Lung (tissue), 11 donors: ENCODE measurements at regions not wholly inside any gene's neighbourhood (a gene's known extent, or its start where the extent isn't known, plus 50 kb on each side); places are given as distances from the start of the nearest gene placed in this dataset.

Experiments
- ATAC-seq: fragments of 200-7000 bp; cut with Tn5 transposase; one replicate; pipeline ENCODE4 v1.9.1; 2020; ENCODE audit warnings: moderate number of reproducible peaks; ENCODE audit not compliant: insufficient read depth, low FRiP score
- DNase-seq, 3 donors: peaks; one replicate each; pipeline ENCODE4 v3.0.0-alpha.2; 2013 to 2017
- H3K27ac ChIP-seq, 2 donors: one replicate each; pipeline ENCODE4 v1.5.1; 2013; ENCODE audit warnings: mild to moderate bottlenecking in 2 of 2, moderate library complexity in 2 of 2, control low read depth in 1 of 2, inconsistent platforms in 1 of 2, low read depth in 1 of 2, low read length in 1 of 2
- H3K27me3 ChIP-seq, 3 donors: one replicate each; pipeline ENCODE4 v1.5.1; 2013; ENCODE audit warnings: low read length in 2 of 3; ENCODE audit not compliant: control insufficient read depth in 3 of 3, insufficient read depth in 3 of 3
- H3K36me3 ChIP-seq, 4 donors: one replicate each; pipeline ENCODE4 v1.5.1; 2013; ENCODE audit warnings: low read length in 4 of 4, mild to moderate bottlenecking in 1 of 4, moderate library complexity in 1 of 4; ENCODE audit not compliant: control insufficient read depth in 4 of 4, insufficient read depth in 4 of 4
- H3K4me1 ChIP-seq, 5 donors: one replicate each; pipeline ENCODE4 v1.5.1; 2013; ENCODE audit warnings: low read length in 5 of 5, mild to moderate bottlenecking in 2 of 5, moderate library complexity in 1 of 5; ENCODE audit not compliant: control insufficient read depth in 5 of 5, insufficient read depth in 5 of 5
- H3K4me3 ChIP-seq: one replicate; pipeline ENCODE4 v1.5.1; 2013; ENCODE audit warnings: mild to moderate bottlenecking, control low read depth, moderate library complexity
- H3K9ac ChIP-seq, 2 donors: one replicate each; pipeline ENCODE4 v1.5.1; 2013; ENCODE audit warnings: low read length in 2 of 2, control low read depth in 1 of 2; ENCODE audit not compliant: insufficient read depth in 1 of 2
- H3K9me3 ChIP-seq, 4 donors: one replicate each; pipeline ENCODE4 v1.5.1; 2013; ENCODE audit warnings: low read length in 3 of 4, mild to moderate bottlenecking in 1 of 4, moderate library complexity in 1 of 4; ENCODE audit not compliant: control insufficient read depth in 4 of 4, insufficient read depth in 3 of 4
- WGBS, 2 donors: extraction: QIAGEN DNeasy Blood & Tissue Kit; methylation state at CpG; one replicate each; pipeline ENCODE4 v1.1.7; 2013; 5-methylcytosine and 5-hydroxymethylcytosine counted together
- TF ChIP-seq, protein P1 (sequence below): IDR thresholded peaks from 2 replicates; pipeline ENCODE4 v1.5.1; 2012; ENCODE audit warnings: mild to moderate bottlenecking; ENCODE audit errors: control extremely low read depth, extremely low read depth
- donor health status: control.
- donor health status: control.
- donor health status: Bipolar disorder and iron deficiency.
- donor health status: healthy.
- donor health status: DM: yes; HTN: yes; CAD: no.

DNA sequence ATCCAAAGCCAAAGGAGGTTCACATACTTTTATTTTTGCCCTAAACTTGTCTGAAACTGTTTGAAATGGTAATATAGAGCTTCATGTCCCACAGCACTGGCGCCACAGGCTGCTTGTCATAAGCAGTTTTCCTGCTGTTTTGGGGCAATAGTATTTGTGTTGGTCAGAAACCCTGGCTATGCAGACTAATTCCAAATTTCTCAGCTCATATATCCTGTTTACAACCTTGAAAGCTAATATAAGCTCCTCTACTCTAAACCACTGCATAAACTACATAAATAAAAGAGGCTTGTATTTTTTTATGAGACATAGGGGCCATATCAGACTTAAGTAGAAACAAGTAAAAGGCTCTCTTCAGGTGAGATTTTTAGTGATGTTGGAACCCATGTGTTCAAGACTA lies 736.8 kb upstream of the ID2 start:
- peaks cover 0 to 28% (median 0%) of the 10 kb centered on the region in 5 donors for H3K4me1 ChIP-seq
- H3K27ac ChIP-seq: no peak overlapping the region
- H3K9ac ChIP-seq: no peak overlapping the region
- H3K27me3 ChIP-seq: no peaks in the 10 kb centered on the region
- H3K4me3 ChIP-seq: no peak overlapping the region
- ATAC-seq (no peak), DNase-seq (peak in 2 of 3 donors; percentile 79 to 85)
- peaks cover 0 to 2% (median 0%) of the 10 kb centered on the region in 4 donors for H3K9me3 ChIP-seq
- no peaks in the 10 kb centered on the region for H3K36me3 ChIP-seq
- TF ChIP-seq, protein P1, sequence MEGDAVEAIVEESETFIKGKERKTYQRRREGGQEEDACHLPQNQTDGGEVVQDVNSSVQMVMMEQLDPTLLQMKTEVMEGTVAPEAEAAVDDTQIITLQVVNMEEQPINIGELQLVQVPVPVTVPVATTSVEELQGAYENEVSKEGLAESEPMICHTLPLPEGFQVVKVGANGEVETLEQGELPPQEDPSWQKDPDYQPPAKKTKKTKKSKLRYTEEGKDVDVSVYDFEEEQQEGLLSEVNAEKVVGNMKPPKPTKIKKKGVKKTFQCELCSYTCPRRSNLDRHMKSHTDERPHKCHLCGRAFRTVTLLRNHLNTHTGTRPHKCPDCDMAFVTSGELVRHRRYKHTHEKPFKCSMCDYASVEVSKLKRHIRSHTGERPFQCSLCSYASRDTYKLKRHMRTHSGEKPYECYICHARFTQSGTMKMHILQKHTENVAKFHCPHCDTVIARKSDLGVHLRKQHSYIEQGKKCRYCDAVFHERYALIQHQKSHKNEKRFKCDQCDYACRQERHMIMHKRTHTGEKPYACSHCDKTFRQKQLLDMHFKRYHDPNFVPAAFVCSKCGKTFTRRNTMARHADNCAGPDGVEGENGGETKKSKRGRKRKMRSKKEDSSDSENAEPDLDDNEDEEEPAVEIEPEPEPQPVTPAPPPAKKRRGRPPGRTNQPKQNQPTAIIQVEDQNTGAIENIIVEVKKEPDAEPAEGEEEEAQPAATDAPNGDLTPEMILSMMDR: no peak
- WGBS, 2 donors: 87 to 94% methylated on average over 1 of the region's 1 CpG

DNA sequence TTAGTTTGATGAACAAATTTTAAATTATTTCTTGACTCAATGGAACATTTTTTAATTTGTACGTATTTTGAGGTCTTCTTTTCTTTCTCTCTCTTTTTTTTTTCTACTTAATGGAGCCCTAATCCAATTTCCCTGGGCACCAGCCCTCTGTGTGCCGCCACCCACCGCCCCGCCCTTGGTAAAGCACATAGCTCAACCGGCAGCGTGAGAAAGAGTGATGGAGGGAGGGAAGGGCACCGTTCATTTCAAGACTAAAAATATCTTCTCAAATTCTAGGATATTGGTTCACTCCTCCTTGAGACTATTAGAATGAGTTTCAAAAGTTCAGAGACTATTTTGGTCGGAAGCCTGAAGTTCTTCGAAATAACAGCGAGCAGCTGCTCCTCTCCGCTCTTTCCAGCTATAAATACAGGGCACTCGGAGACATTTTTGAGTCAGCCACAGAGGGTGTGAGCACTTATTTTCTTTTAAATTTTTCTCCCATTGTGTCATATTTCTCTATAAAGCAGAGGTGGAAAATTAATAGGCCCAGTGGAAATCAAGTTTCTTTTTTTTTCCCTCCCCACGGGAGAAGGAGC lies 731.7 kb upstream of the ID2 start:
- DNase-seq: peak in 2 of 3 donors; percentile 50 to 77
- TF ChIP-seq, protein P1: no peak
- peaks cover 0 to 35% (median 0%) of the 10 kb centered on the region in 5 donors for H3K4me1 ChIP-seq
- 74 to 85% methylated on average over 13 of the region's 13 CpGs for WGBS, 2 donors
- H3K27ac ChIP-seq: no peak overlapping the region
- no peak overlapping the region for H3K4me3 ChIP-seq
- no peak for ATAC-seq
- no peak overlapping the region for H3K9ac ChIP-seq
- H3K27me3 ChIP-seq: no peaks in the 10 kb centered on the region
- H3K36me3 ChIP-seq: no peaks in the 10 kb centered on the region
- H3K9me3 ChIP-seq: peaks cover 0 to 2% (median 0%) of the 10 kb centered on the region in 4 donors

DNA sequence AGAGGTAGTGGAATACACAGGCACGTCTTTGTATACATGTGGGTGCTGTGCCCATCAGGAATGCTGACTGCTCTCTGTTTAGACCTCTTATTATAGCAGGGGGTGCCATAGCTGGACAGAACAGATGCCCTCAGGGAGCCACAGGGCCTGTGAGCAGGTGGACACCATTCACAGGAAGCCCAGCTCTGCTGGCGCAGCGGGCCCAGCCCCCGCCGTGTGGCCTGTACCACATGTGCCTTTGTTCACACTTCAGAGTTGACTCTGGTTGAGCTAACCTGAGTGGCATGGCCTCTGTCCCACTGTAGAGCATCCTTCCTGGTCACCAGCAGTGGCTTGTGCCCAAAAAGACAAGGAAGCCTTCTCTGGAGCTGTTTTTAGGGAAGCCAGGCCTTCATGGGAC lies 730.9 kb upstream of the ID2 start:
- H3K4me1 ChIP-seq: peaks cover 0 to 32% (median 3%) of the 10 kb centered on the region in 5 donors
- DNase-seq (no peak), ATAC-seq (no peak)
- no peak overlapping the region for H3K27ac ChIP-seq
- no peaks in the 10 kb centered on the region for H3K27me3 ChIP-seq
- no peak overlapping the region for H3K9ac ChIP-seq
- TF ChIP-seq, protein P1: no peak
- H3K9me3 ChIP-seq: peaks cover 0 to 2% (median 0%) of the 10 kb centered on the region in 4 donors
- WGBS, 2 donors: 93 to 99% methylated on average over 5 of the region's 5 CpGs
- H3K36me3 ChIP-seq: no peaks in the 10 kb centered on the region
- H3K4me3 ChIP-seq: no peak overlapping the region

DNA sequence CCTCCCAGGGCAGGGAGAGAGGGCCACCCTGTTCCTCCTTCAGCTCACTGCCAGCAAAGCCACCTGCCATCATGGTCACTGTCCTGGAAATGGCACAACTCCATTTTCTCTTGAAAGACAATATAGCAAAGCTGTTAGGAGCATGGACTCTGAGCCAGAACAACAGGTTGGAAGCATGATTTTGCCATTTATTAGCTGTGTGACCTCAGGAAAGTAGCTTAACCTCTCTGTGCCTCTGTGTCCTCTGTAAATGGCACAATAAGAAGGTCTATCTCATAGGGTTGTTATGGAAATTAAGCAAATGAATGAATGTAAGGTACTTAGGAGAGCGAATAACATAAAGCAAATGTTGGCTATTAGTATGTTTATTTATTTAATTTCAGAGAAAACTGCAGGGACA lies 730.4 kb upstream of the ID2 start:
- Histone ChIP-seq H3K4me3 (no peak overlapping the region), H3K27ac (no peak overlapping the region), H3K36me3 (no peaks in the 10 kb centered on the region), H3K9ac (no peak overlapping the region), H3K9me3 (no peaks in the 10 kb centered on the region), H3K27me3 (no peaks in the 10 kb centered on the region), H3K4me1 (peaks cover 0 to 32% (median 7%) of the 10 kb centered on the region in 5 donors)
- ATAC-seq (no peak), DNase-seq (no peak)
- TF ChIP-seq, protein P1: no peak
- 99 to 100% methylated on average over 1 of the region's 1 CpG for WGBS, 2 donors
